Pancreas (tissue), 10 donors: ENCODE measurements at regions not wholly inside any gene's neighbourhood (a gene's known extent, or its start where the extent isn't known, plus 50 kb on each side); places are given as distances from the start of the nearest gene placed in this dataset.

ENCODE experiments used
- ATAC-seq, 4 donors: fragments of 200-7000 bp; cut with Tn5 transposase; one replicate each; pipeline versions ENCODE4 v1.8.0 to v1.9.1; 2020; ENCODE audit warnings: mild to moderate bottlenecking in 4 of 4, moderate library complexity in 4 of 4
- DNase-seq, 6 donors: peaks; one replicate each; pipeline ENCODE4 v3.0.0-alpha.2; 2020
- FAIRE-seq: peaks from 2 replicates; lab custom pipeline; 2012; peaks lifted over from hg19 to GRCh38; lab: Jason Lieb, UNC
- H3K27ac ChIP-seq, 4 donors: fragments of 200-600 bp; sonication (generic); 1 replicate in 3 of 4; 2 replicates in 1 of 4; pipeline versions ENCODE4 v1.5.0 to v1.8.0; 2020
- H3K27me3 ChIP-seq, 4 donors: fragments of 200-600 bp; one replicate each; pipeline ENCODE4 v1.8.0; 2021
- H3K36me3 ChIP-seq, 3 donors: fragments of 200-600 bp; sonication (generic) in 1 of 3; one replicate each; pipeline versions ENCODE4 v1.5.0 to v1.8.0; 2020 to 2021
- H3K4me1 ChIP-seq, 3 donors: fragments of 200-600 bp; one replicate each; pipeline ENCODE4 v1.8.0; 2021
- H3K4me3 ChIP-seq, 4 donors: fragments of 200-600 bp; sonication (generic) in 2 of 4; one replicate each; pipeline versions ENCODE4 v1.5.0 to v1.8.0; 2020 to 2021
- H3K9me3 ChIP-seq, 4 donors: fragments of 200-600 bp; one replicate each; pipeline ENCODE4 v1.8.0; 2021
- WGBS, 2 donors: extraction: QIAGEN DNeasy Blood & Tissue Kit; methylation state at CpG; one replicate each; pipeline ENCODE4 v1.1.7; 2013; 5-methylcytosine and 5-hydroxymethylcytosine counted together
- intact Hi-C, 3 donors: fragments of 100-400 bp; cut with DNase I; formaldehyde crosslinking; loops; one replicate each; pipeline versions ENCODE4 v1.11.1 to v1.14.2; 2022
- TF ChIP-seq, protein P1 (sequence below), 4 donors: fragments of 200-600 bp; sonication (generic) in 3 of 4; IDR thresholded peaks; one replicate each; pipeline versions ENCODE4 v1.5.0 to v1.8.0; 2021; ENCODE audit warnings: antibody characterized with exemption in 4 of 4
- donor health status: healthy with polysubstance abuse.
- donor health status: DM: no; HTN: no; CAD: no; lungs with moderate emphysema.
- donor health status: DM: no; HTN: no; CAD: no.
- donor health status: control.
- donor health status: control.
- donor health status: Bipolar disorder and iron deficiency.
- donor health status: DM: yes; HTN: yes; CAD: no.
- donor health status: DM: no; HTN: no; CAD: no.
- donor health status: DM: no; HTN: no; CAD: no.
- donor health status: DM: yes; HTN: yes; CAD: no.

DNA sequence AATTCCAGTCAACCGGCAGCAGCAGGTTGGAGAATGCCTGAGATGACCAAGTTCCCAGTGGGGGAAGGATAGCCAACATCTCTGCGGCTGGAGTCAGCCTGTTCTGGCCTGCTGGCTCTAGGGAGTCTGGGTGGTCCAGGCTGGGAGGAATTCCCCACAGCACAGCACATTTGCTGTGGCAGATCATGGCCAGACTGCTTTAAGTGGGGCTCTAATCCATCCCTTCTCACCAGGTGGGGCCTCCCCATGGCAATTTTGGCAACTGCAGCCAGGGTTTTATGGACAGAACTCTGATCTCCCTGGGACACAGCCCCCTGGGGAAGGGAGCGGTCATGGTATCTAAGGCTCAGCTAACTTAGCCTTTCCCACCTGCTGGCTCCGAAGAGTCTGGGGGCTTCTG, 226.1 kb downstream of the DTWD2 start:
- intact Hi-C loops: no loop called here
- FAIRE-seq: no peak
- TF ChIP-seq, protein P1, sequence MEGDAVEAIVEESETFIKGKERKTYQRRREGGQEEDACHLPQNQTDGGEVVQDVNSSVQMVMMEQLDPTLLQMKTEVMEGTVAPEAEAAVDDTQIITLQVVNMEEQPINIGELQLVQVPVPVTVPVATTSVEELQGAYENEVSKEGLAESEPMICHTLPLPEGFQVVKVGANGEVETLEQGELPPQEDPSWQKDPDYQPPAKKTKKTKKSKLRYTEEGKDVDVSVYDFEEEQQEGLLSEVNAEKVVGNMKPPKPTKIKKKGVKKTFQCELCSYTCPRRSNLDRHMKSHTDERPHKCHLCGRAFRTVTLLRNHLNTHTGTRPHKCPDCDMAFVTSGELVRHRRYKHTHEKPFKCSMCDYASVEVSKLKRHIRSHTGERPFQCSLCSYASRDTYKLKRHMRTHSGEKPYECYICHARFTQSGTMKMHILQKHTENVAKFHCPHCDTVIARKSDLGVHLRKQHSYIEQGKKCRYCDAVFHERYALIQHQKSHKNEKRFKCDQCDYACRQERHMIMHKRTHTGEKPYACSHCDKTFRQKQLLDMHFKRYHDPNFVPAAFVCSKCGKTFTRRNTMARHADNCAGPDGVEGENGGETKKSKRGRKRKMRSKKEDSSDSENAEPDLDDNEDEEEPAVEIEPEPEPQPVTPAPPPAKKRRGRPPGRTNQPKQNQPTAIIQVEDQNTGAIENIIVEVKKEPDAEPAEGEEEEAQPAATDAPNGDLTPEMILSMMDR (IDR thresholded peaks at IDR 0.05): no peak
- H3K36me3 ChIP-seq: no peaks in the 10 kb centered on the region
- no peaks in the 10 kb centered on the region for H3K27me3 ChIP-seq
- ATAC-seq: no peak
- no peak for DNase-seq
- H3K4me3 ChIP-seq: no peak overlapping the region
- H3K4me1 ChIP-seq: no peaks in the 10 kb centered on the region
- 91 to 94% methylated on average over 4 of the region's 4 CpGs for WGBS, 2 donors
- no peaks in the 10 kb centered on the region for H3K9me3 ChIP-seq
- H3K27ac ChIP-seq: no peak overlapping the region

DNA sequence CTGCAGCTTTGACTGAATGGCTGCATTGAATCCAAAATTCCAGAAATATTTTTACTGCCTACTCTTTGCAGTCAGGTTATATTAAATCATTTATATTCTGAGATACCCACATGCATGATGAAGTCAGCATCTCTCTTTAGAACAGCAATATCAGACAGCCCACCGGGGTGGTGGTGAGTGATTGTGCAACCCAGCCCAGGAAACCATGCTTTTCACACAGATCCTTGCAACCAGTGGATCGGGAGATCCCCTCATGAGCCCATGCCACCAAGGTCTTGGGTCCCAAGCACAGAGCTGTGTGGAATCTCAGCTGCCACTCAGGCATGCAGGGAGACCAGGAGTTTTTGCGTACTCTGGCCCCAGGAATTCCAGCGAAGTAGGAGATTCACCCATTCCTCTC, 226.5 kb downstream of the DTWD2 start:
- Histone ChIP-seq H3K36me3 (no peaks in the 10 kb centered on the region), H3K27ac (no peak overlapping the region), H3K4me1 (no peaks in the 10 kb centered on the region), H3K27me3 (no peaks in the 10 kb centered on the region), H3K9me3 (no peaks in the 10 kb centered on the region), H3K4me3 (no peak overlapping the region)
- FAIRE-seq (no peak), ATAC-seq (no peak), DNase-seq (no peak)
- intact Hi-C loops: no loop called here
- WGBS, 2 donors: 71 to 76% methylated on average over 4 of the region's 4 CpGs
- TF ChIP-seq, protein P1 (IDR thresholded peaks at IDR 0.05): no peak

DNA sequence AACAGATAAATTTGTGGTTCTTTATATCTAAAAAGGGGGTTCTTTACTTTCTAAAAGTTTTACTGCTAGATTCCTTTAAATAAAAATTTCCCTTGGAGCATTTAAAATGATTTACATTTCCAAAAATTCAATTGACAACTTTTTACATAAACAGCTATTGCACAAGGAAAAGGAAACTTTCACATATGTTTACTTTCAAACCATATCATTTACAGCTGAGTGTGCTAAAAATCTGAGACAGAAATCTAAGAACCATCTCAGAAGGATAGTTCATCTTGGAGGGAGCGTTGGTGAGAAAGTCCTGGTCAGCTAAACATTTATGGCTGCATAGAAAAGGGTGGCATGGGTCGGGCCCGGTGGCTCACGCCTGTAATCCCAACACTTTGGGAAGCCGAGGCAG, 235.4 kb downstream of the DTWD2 start:
- no peak overlapping the region for H3K4me3 ChIP-seq
- no peak for FAIRE-seq
- 93 to 97% methylated on average over 5 of the region's 5 CpGs for WGBS, 2 donors
- H3K4me1 ChIP-seq: no peaks in the 10 kb centered on the region
- TF ChIP-seq, protein P1 (IDR thresholded peaks at IDR 0.05): no peak
- no peak overlapping the region for H3K27ac ChIP-seq
- intact Hi-C loops: no loop called here
- H3K9me3 ChIP-seq: no peaks in the 10 kb centered on the region
- no peak for DNase-seq
- no peak for ATAC-seq
- no peaks in the 10 kb centered on the region for H3K27me3 ChIP-seq
- H3K36me3 ChIP-seq: no peaks in the 10 kb centered on the region

DNA sequence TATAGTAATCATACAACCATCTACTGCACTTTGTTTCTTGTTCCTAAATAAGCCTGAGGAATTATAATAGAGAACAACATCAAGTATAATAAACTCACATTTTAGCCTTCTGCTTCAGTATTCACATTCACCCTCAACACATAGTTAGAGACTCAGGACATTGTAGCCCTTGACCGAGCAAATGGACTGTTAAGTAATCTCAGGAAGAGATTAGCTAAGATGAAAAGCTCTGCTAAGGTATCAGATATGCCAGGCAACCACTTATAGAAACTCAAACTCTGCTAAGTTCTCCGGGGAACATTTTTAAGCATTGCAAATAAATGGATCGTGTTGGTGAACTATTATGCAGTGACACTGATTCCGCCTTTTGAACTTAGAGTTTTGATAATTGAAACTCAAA, 252.0 kb downstream of the DTWD2 start:
- Histone ChIP-seq H3K4me1 (no peaks in the 10 kb centered on the region), H3K9me3 (no peaks in the 10 kb centered on the region), H3K27me3 (no peaks in the 10 kb centered on the region), H3K36me3 (no peaks in the 10 kb centered on the region), H3K27ac (no peak overlapping the region), H3K4me3 (no peak overlapping the region)
- FAIRE-seq (no peak), DNase-seq (no peak), ATAC-seq (no peak)
- WGBS, 2 donors: 70 to 77% methylated on average over 4 of the region's 4 CpGs
- TF ChIP-seq, protein P1 (IDR thresholded peaks at IDR 0.05): no peak
- intact Hi-C loops: no loop called here

DNA sequence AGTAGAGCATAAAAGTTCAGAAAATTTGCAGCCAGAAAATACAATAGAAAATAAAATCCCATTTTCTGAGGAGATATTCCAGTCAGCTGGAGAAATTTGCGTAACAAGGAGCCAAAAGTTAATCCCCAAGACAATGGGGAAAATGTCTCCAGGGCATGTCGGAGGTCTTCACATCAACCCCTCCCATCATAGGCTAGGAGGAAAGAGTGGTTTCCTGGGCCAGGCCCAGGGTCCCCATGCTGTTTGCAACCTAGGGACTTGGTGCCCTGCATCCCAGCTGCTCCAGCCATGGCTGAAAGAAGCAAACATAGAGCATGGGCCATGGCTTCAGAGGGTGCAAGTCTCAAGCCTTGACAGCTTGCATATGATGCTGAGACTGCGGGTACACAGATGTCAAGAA, 255.0 kb downstream of the DTWD2 start:
- TF ChIP-seq, protein P1 (IDR thresholded peaks at IDR 0.05): no peak
- Histone ChIP-seq H3K36me3 (no peaks in the 10 kb centered on the region), H3K4me3 (no peak overlapping the region), H3K4me1 (no peaks in the 10 kb centered on the region), H3K9me3 (no peaks in the 10 kb centered on the region), H3K27me3 (no peaks in the 10 kb centered on the region), H3K27ac (no peak overlapping the region)
- intact Hi-C loops: no loop called here
- WGBS, 2 donors: 88 to 92% methylated on average over 3 of the region's 3 CpGs
- FAIRE-seq: no peak
- ATAC-seq: no peak
- no peak for DNase-seq
